ENCODE measurements at regions not wholly inside any gene's neighbourhood (a gene's known extent, or its start where the extent isn't known, plus 50 kb on each side); places are given as distances from the start of the nearest gene placed in this dataset.
"Not testable (repeated sequence)": the region's sequence is repeated elsewhere in the genome, so short reads cannot be mapped to it uniquely, and the experiment has no call there.

DNA sequence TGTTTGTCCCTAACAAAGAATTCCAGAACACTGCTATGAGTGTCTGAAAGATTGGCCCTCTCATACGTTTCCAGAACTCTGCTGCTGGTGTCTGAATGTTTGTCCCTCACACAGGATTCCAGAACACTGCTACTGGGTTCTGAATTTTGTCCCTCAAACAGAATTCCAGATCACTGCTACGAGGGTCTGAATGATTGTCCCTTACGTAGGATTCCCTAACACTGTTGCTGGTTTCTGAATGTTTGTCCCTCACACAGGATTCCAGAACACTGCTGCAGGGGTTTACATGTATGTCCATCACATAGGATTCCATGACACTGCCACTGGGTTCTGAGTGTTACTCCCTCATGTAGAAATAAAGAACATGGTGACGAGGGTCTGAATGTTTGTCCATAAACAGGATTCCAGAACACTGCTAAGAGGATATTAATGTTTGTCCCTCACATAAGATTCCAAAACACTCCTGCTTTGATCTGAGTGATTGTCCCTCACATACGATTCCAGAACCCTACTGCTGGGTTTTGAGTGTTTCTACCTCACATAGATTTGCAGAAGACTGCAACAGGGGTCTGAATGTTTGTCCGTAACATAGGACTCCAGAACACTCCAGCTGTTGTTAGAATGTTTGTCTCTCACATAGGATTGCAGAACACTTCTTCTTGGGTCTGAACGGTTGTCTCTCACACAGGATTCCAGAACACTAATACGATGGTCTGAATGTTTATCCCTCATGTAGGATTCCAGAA lies 214.4 kb downstream of the FOXD4L6 start:
- Histone ChIP-seq H3K36me3 (no peaks in the 10 kb centered on the region), H3K4me3 (no peak overlapping the region), H3K4me1 (no peaks in the 10 kb centered on the region), H3K27me3 (no peaks in the 10 kb centered on the region), H3K27ac (no peak overlapping the region), H3K9me3 (peaks cover 91 to 94% of the 10 kb centered on the region in 2 donors)
- intact Hi-C loops (cut with DNase I): no loop called here
- DNase-seq (ENCODE audit: low spot score in 2 of 2): no peak
- TF ChIP-seq, protein P1, sequence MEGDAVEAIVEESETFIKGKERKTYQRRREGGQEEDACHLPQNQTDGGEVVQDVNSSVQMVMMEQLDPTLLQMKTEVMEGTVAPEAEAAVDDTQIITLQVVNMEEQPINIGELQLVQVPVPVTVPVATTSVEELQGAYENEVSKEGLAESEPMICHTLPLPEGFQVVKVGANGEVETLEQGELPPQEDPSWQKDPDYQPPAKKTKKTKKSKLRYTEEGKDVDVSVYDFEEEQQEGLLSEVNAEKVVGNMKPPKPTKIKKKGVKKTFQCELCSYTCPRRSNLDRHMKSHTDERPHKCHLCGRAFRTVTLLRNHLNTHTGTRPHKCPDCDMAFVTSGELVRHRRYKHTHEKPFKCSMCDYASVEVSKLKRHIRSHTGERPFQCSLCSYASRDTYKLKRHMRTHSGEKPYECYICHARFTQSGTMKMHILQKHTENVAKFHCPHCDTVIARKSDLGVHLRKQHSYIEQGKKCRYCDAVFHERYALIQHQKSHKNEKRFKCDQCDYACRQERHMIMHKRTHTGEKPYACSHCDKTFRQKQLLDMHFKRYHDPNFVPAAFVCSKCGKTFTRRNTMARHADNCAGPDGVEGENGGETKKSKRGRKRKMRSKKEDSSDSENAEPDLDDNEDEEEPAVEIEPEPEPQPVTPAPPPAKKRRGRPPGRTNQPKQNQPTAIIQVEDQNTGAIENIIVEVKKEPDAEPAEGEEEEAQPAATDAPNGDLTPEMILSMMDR (IDR thresholded peaks at IDR 0.05): no peak

DNA sequence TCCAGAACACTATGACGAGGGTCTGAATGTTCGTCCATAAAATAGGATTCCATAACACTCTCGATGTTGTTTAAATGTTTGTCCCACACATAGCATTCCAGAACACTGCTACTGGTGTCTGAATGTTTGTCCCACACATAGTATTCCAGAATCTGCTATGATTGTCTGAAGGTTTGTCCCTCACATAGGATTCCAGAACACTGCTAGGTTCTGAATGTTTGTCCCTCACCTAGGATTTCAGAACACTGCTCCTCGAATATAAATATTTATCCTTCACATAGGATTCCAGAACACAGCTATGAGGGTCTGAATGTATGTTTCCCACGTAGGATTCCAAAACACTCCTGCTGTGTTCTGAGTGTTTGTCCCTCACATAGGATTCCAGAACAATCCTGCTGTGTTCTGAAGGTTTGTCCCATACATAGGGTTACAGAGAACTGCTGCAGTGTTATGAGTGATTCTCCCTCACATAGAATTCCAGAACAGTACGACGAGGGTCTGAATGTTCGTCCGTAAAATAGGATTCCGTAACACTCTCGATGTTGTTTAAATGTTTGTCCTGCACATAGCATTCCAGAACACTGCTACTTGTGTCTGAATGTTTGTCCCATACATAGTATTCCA lies 215.3 kb downstream of the FOXD4L6 start:
- peaks cover 92 to 96% of the 10 kb centered on the region in 2 donors for H3K9me3 ChIP-seq
- H3K4me1 ChIP-seq: no peaks in the 10 kb centered on the region
- DNase-seq (ENCODE audit: low spot score in 2 of 2): no peak
- no peak overlapping the region for H3K4me3 ChIP-seq
- TF ChIP-seq, protein P1 (IDR thresholded peaks at IDR 0.05): no peak
- H3K27ac ChIP-seq: no peak overlapping the region
- intact Hi-C loops (cut with DNase I): no loop called here
- H3K36me3 ChIP-seq: no peaks in the 10 kb centered on the region
- H3K27me3 ChIP-seq: no peaks in the 10 kb centered on the region

DNA sequence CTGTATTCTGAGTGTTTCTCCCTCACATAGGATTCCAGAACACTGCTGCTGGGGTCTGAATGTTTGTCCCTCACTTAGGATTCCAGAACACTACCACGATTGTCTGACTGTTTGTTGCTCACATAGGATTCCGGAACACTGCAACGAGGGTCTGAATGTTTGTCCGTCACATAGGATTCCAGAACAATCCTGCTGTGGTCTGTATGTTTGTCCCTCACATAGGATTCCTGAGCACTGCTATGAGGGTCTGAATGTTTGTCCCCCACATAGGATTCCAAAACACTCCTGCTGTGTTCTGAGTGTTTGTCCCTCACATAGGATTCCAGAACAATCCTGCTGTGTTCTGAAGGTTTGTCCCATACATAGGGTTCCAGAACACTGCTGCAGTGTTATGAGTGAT lies 215.8 kb downstream of the FOXD4L6 start:
- H3K4me1 ChIP-seq; DNase-seq (ENCODE audit: low spot score in 2 of 2); H3K36me3 ChIP-seq; H3K27ac ChIP-seq; intact Hi-C loops (cut with DNase I); H3K27me3 ChIP-seq; H3K4me3 ChIP-seq: not testable (repeated sequence)
- H3K9me3 ChIP-seq: peaks cover 95 to 97% of the 10 kb centered on the region in 2 donors

DNA sequence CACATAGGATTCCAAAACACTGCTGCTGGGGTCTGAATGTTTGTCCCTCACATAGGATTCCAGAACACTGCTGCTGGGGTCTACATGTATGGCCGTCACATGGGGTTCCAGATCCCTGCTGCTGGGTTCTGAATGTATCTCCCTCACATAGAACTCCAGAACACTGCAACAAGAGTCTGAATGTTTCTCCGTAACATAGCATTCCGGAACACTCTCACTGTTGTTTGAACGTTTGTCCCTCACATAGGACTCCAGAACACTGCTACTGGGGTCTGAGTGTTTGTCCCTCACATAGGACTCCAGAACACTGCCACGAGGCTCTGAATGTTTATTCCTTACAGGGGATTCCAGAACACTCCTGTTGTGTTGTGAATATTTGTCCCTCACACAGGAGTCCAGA lies 216.8 kb downstream of the FOXD4L6 start:
- Histone ChIP-seq H3K27me3 (no peaks in the 10 kb centered on the region), H3K4me3 (no peak overlapping the region), H3K9me3 (peaks cover 100% of the 10 kb centered on the region in 2 donors), H3K4me1 (no peaks in the 10 kb centered on the region), H3K27ac (no peak overlapping the region), H3K36me3 (no peaks in the 10 kb centered on the region)
- TF ChIP-seq, protein P1 (IDR thresholded peaks at IDR 0.05): no peak
- DNase-seq (ENCODE audit: low spot score in 2 of 2): no peak
- intact Hi-C loops (cut with DNase I): no loop called here

DNA sequence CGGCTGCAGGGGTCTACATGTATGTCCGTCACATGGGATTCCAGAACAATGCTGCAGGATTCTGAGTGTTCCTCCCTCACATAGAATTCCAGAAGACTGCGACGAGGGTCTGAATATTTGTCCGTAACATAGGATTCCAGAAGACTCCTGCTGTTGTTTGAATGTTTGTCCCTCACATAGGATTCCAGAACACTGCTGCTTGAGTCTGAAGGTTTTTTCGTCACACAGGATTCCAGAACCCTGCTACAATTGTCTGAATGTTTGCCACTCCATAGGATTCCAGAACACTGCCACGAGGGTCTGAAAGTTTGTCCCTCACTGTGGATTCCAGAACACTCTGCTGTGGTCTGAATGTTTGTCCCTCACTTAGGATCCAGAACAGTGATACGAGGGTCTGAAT lies 217.5 kb downstream of the FOXD4L6 start:
- H3K4me1 ChIP-seq; H3K36me3 ChIP-seq; DNase-seq (ENCODE audit: low spot score in 2 of 2); H3K27ac ChIP-seq; H3K27me3 ChIP-seq; H3K4me3 ChIP-seq; intact Hi-C loops (cut with DNase I): not testable (repeated sequence)
- H3K9me3 ChIP-seq: peaks cover 100% of the 10 kb centered on the region in 2 donors

DNA sequence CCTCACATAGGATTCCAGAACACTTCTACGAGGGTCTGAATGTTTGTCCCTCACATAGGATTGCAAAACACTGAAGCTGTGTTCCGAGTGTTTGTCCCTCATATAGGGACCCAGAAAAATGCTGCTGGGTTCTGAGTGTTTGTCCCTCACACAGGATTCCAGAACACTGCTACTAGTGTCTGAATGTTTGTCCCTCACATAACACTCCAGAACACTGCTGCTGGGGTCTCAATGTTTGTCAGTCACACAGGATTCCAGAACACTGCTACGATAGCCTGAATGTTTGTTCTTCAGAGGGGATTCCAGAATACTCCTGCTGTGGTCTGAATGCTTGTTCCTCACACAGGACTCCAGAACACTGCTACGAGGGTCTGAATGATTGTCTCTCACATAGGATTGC lies 218.7 kb downstream of the FOXD4L6 start:
- Histone ChIP-seq H3K4me3 (no peak overlapping the region), H3K27ac (no peak overlapping the region), H3K4me1 (no peaks in the 10 kb centered on the region), H3K36me3 (no peaks in the 10 kb centered on the region), H3K9me3 (peaks cover 100% of the 10 kb centered on the region in 2 donors), H3K27me3 (no peaks in the 10 kb centered on the region)
- intact Hi-C loops (cut with DNase I): no loop called here
- TF ChIP-seq, protein P1 (IDR thresholded peaks at IDR 0.05): no peak
- DNase-seq (ENCODE audit: low spot score in 2 of 2): no peak

DNA sequence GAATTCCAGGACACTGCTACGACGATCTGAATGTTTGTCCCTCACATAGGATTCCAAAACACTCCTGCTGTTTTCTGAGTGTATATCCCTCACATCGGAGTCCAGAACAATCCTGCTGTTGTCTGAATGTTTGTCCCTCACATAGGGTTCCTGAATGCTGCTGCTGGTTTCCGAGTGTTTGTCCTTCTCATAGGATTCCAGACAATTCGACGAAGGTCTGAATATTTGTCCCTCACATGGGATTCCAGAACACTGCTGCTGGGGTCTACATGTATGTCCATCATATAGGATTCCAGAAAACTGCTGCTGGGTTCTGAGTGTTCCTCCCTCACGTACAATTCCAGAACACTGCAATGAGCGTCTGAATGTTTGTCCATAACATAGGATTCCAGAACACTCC lies 219.4 kb downstream of the FOXD4L6 start:
- DNase-seq (ENCODE audit: low spot score in 2 of 2); intact Hi-C loops (cut with DNase I); H3K27me3 ChIP-seq; H3K4me3 ChIP-seq; H3K27ac ChIP-seq; H3K36me3 ChIP-seq; H3K4me1 ChIP-seq: not testable (repeated sequence)
- H3K9me3 ChIP-seq: peaks cover 100% of the 10 kb centered on the region in 2 donors
